Activated naive CD8-positive, alpha-beta T cell treated with anti-CD3 and anti-CD28 coated beads for 36 hours (primary cell): ENCODE measurements at regions not wholly inside any gene's neighbourhood (a gene's known extent, or its start where the extent isn't known, plus 50 kb on each side); places are given as distances from the start of the nearest gene placed in this dataset.

Source experiments
- DNase-seq: peaks from one replicate; pipeline ENCODE4 v3.0.0; 2021
- H3K27ac Mint-ChIP-seq: one replicate; pipeline ENCODE4 v1.8.0; 2022; ENCODE audit warnings: mild to moderate bottlenecking, moderate library complexity, mixed read lengths
- H3K27me3 Mint-ChIP-seq: one replicate; pipeline ENCODE4 v1.8.0; 2022; ENCODE audit warnings: mild to moderate bottlenecking, mixed read lengths
- H3K36me3 Mint-ChIP-seq: one replicate; pipeline ENCODE4 v1.8.0; 2021; ENCODE audit warnings: mild to moderate bottlenecking, mixed read lengths
- H3K4me1 Mint-ChIP-seq: one replicate; pipeline ENCODE4 v1.8.0; 2021; ENCODE audit warnings: mixed read lengths
- H3K4me3 Mint-ChIP-seq: one replicate; pipeline ENCODE4 v1.8.0; 2022; ENCODE audit warnings: mild to moderate bottlenecking, moderate library complexity, mixed read lengths
- H3K9me3 Mint-ChIP-seq: one replicate; pipeline ENCODE4 v1.8.0; 2022; ENCODE audit warnings: mixed read lengths

GRCh38 chr9:87233431-87233830, 264.2 kb upstream of the DAPK1 start:
- Mint-ChIP-seq H3K27ac (no peak overlapping the region), H3K9me3 (peaks cover 6% of the 10 kb centered on the region), H3K36me3 (no peaks in the 10 kb centered on the region), H3K27me3 (peaks cover 4% of the 10 kb centered on the region), H3K4me3 (no peak overlapping the region), H3K4me1 (no peaks in the 10 kb centered on the region)
- DNase-seq: no peak

GRCh38 chr9:87233899-87234455, 263.7 kb upstream of the DAPK1 start:
- Mint-ChIP-seq H3K4me3 (no peak overlapping the region), H3K36me3 (no peaks in the 10 kb centered on the region), H3K4me1 (no peaks in the 10 kb centered on the region), H3K27me3 (peaks cover 8% of the 10 kb centered on the region), H3K27ac (no peak overlapping the region), H3K9me3 (peaks cover 6% of the 10 kb centered on the region)
- DNase-seq: no peak

GRCh38 chr9:87234854-87235253, 262.8 kb upstream of the DAPK1 start:
- no peaks in the 10 kb centered on the region for H3K4me1 Mint-ChIP-seq
- peaks cover 8% of the 10 kb centered on the region for H3K27me3 Mint-ChIP-seq

GRCh38 chr9:87236546-87236945, 261.1 kb upstream of the DAPK1 start:
- Mint-ChIP-seq H3K4me1 (no peaks in the 10 kb centered on the region), H3K4me3 (no peak overlapping the region), H3K9me3 (peaks cover 3% of the 10 kb centered on the region), H3K27me3 (peaks cover 18% of the 10 kb centered on the region), H3K36me3 (no peaks in the 10 kb centered on the region), H3K27ac (no peak overlapping the region)
- DNase-seq: no peak

More at GRCh38 chr9:87234854-87235253, 262.8 kb upstream of the DAPK1 start:
- no peak for DNase-seq
- Mint-ChIP-seq H3K27ac (no peak overlapping the region), H3K36me3 (no peaks in the 10 kb centered on the region), H3K9me3 (peaks cover 6% of the 10 kb centered on the region), H3K4me3 (no peak overlapping the region)

GRCh38 chr9:87237336-87237735, 260.3 kb upstream of the DAPK1 start:
- no peaks in the 10 kb centered on the region for H3K9me3 Mint-ChIP-seq
- no peaks in the 10 kb centered on the region for H3K4me1 Mint-ChIP-seq
- no peak for DNase-seq
- no peaks in the 10 kb centered on the region for H3K36me3 Mint-ChIP-seq
- peaks cover 20% of the 10 kb centered on the region for H3K27me3 Mint-ChIP-seq
- H3K4me3 Mint-ChIP-seq: no peak overlapping the region
- no peak overlapping the region for H3K27ac Mint-ChIP-seq

- Mint-ChIP-seq H3K4me3 (no peak overlapping the region), H3K27ac (no peak overlapping the region), H3K36me3 (no peaks in the 10 kb centered on the region), H3K27me3 (peaks cover 23% of the 10 kb centered on the region), H3K4me1 (no peaks in the 10 kb centered on the region), H3K9me3 (no peaks in the 10 kb centered on the region)
- DNase-seq: no peak
These were observed 259.1 kb upstream of the DAPK1 start for GRCh38 chr9:87238545-87238944.

- no peaks in the 10 kb centered on the region for H3K36me3 Mint-ChIP-seq
- no peaks in the 10 kb centered on the region for H3K4me1 Mint-ChIP-seq
- no peaks in the 10 kb centered on the region for H3K9me3 Mint-ChIP-seq
- DNase-seq: no peak
- no peak overlapping the region for H3K27ac Mint-ChIP-seq
- H3K27me3 Mint-ChIP-seq: peaks cover 23% of the 10 kb centered on the region
- H3K4me3 Mint-ChIP-seq: no peak overlapping the region
These were observed 258.4 kb upstream of the DAPK1 start for GRCh38 chr9:87239312-87239711.

- Mint-ChIP-seq H3K27me3 (peaks cover 24% of the 10 kb centered on the region), H3K4me1 (no peaks in the 10 kb centered on the region), H3K9me3 (no peaks in the 10 kb centered on the region), H3K36me3 (no peaks in the 10 kb centered on the region), H3K4me3 (no peak overlapping the region), H3K27ac (no peak overlapping the region)
- no peak for DNase-seq
These were observed 254.1 kb upstream of the DAPK1 start for GRCh38 chr9:87243602-87244001.

- no peak overlapping the region for H3K27ac Mint-ChIP-seq
- H3K9me3 Mint-ChIP-seq: no peaks in the 10 kb centered on the region
- peaks cover 22% of the 10 kb centered on the region for H3K27me3 Mint-ChIP-seq
- no peaks in the 10 kb centered on the region for H3K36me3 Mint-ChIP-seq
- H3K4me1 Mint-ChIP-seq: no peaks in the 10 kb centered on the region
- H3K4me3 Mint-ChIP-seq: no peak overlapping the region
- DNase-seq: no peak
These were observed 252.4 kb upstream of the DAPK1 start for GRCh38 chr9:87245271-87245670.

- no peak overlapping the region for H3K4me3 Mint-ChIP-seq
- H3K27ac Mint-ChIP-seq: no peak overlapping the region
- no peak for DNase-seq
- H3K4me1 Mint-ChIP-seq: no peaks in the 10 kb centered on the region
- no peaks in the 10 kb centered on the region for H3K9me3 Mint-ChIP-seq
- no peaks in the 10 kb centered on the region for H3K36me3 Mint-ChIP-seq
- H3K27me3 Mint-ChIP-seq: peaks cover 9% of the 10 kb centered on the region
These were observed 250.6 kb upstream of the DAPK1 start for GRCh38 chr9:87247097-87247496.

- Mint-ChIP-seq H3K4me3 (no peak overlapping the region), H3K27ac (no peak overlapping the region)
- no peak for DNase-seq
These were observed 248.6 kb upstream of the DAPK1 start for GRCh38 chr9:87249029-87249428.

GRCh38 chr9:87250205-87250604, 247.5 kb upstream of the DAPK1 start:
- Mint-ChIP-seq H3K27ac (no peak overlapping the region), H3K4me3 (no peak overlapping the region), H3K9me3 (no peaks in the 10 kb centered on the region), H3K4me1 (no peaks in the 10 kb centered on the region), H3K27me3 (peaks cover 7% of the 10 kb centered on the region), H3K36me3 (no peaks in the 10 kb centered on the region)
- DNase-seq: no peak

More at GRCh38 chr9:87249029-87249428, 248.6 kb upstream of the DAPK1 start:
- peaks cover 7% of the 10 kb centered on the region for H3K27me3 Mint-ChIP-seq
- H3K4me1 Mint-ChIP-seq: no peaks in the 10 kb centered on the region
- no peaks in the 10 kb centered on the region for H3K9me3 Mint-ChIP-seq
- no peaks in the 10 kb centered on the region for H3K36me3 Mint-ChIP-seq

- Mint-ChIP-seq H3K27ac (no peak overlapping the region), H3K27me3 (peaks cover 16% of the 10 kb centered on the region), H3K4me3 (no peak overlapping the region), H3K4me1 (no peaks in the 10 kb centered on the region), H3K9me3 (no peaks in the 10 kb centered on the region), H3K36me3 (no peaks in the 10 kb centered on the region)
- DNase-seq: no peak
These were observed 242.1 kb upstream of the DAPK1 start for GRCh38 chr9:87255431-87256155.

- Mint-ChIP-seq H3K36me3 (no peaks in the 10 kb centered on the region), H3K9me3 (no peaks in the 10 kb centered on the region), H3K4me1 (no peaks in the 10 kb centered on the region), H3K4me3 (no peak overlapping the region), H3K27me3 (peaks cover 16% of the 10 kb centered on the region), H3K27ac (no peak overlapping the region)
- no peak for DNase-seq
These were observed 240.7 kb upstream of the DAPK1 start for GRCh38 chr9:87256973-87257372.

- no peaks in the 10 kb centered on the region for H3K36me3 Mint-ChIP-seq
- H3K27me3 Mint-ChIP-seq: peaks cover 16% of the 10 kb centered on the region
- no peak overlapping the region for H3K4me3 Mint-ChIP-seq
- no peak for DNase-seq
- no peak overlapping the region for H3K27ac Mint-ChIP-seq
- H3K9me3 Mint-ChIP-seq: no peaks in the 10 kb centered on the region
- H3K4me1 Mint-ChIP-seq: no peaks in the 10 kb centered on the region
These were observed 237.8 kb upstream of the DAPK1 start for GRCh38 chr9:87259543-87260518.
